HCT116 (cell line): ENCODE measurements at regions not wholly inside any gene's neighbourhood (a gene's known extent, or its start where the extent isn't known, plus 50 kb on each side); places are given as distances from the start of the nearest gene placed in this dataset.

Source experiments
- ATAC-seq: fragments of 200-7000 bp; cut with Tn5 transposase; 2 replicates; pipeline ENCODE4 v1.9.1; 2020; ENCODE audit warnings: mild to moderate bottlenecking, moderate library complexity
- BruUV-seq: library from RNA; stranded (reverse); fragments of 400-500 nt; replicated peaks from 2 replicates; lab custom pipeline; 2021; lab: Mats Ljungman, UMichigan
- CTCF ChIA-PET: fragments of 300-600 bp; sonication (Branson Sonifier 250); formaldehyde crosslinking; loops from one replicate; lab custom pipeline; 2021; ENCODE audit warnings: antibody characterized with exemption; lab: Charles Lee
- POLR2A ChIA-PET: fragments of 300-600, 350-600 bp; sonication (Branson Sonifier 250); formaldehyde crosslinking; loops from one replicate; lab custom pipeline; 2021; ENCODE audit warnings: antibody characterized with exemption; lab: Charles Lee
- RAD21 ChIA-PET, 2 experiments: fragments of 300-600 bp; sonication (Branson Sonifier 250); formaldehyde crosslinking; loops; one replicate each; lab custom pipeline; 2023; ENCODE audit warnings: low total read pairs in 2 of 2; ENCODE audit not compliant: uncharacterized antibody in 2 of 2, unreplicated experiment in 2 of 2, low non-redundant PET in 1 of 2; lab: Charles Lee
- DNase-seq: peaks from one replicate; pipeline ENCODE4 v3.0.0-alpha.2; 2010; ENCODE audit warnings: low read depth, low spot score
- H2AFZ ChIP-seq: fragments of 200-600 bp; shearing (Covaris generic), sonication (generic); 2 replicates; pipeline ENCODE4 v1.6.1; 2017; ENCODE audit warnings: low read depth, mixed run types, mixed read lengths, antibody characterized with exemption, low read length; ENCODE audit not compliant: poor library complexity, severe bottlenecking
- H3K27ac ChIP-seq: 2 replicates; pipeline ENCODE4 v1.5.1; 2012; ENCODE audit warnings: low read depth, low read length
- H3K27me3 ChIP-seq: fragments of 200-600 bp; sonication (generic); 2 replicates; pipeline ENCODE4 v1.6.1; 2016; ENCODE audit warnings: mixed run types, low read length, mixed read lengths; ENCODE audit not compliant: insufficient read depth
- H3K36me3 ChIP-seq, 2 experiments: fragments of 200-500 bp in 1 of 2; fragments of 200-600 bp in 1 of 2; sonication (Bioruptor generic) in 1 of 2; sonication (generic) in 1 of 2; 2 replicates each; pipeline versions ENCODE4 v1.5.1 to v1.6.1; 2014 to 2016; ENCODE audit warnings: low read length in 2 of 2, inconsistent platforms in 1 of 2, mixed read lengths in 1 of 2, mixed run types in 1 of 2; ENCODE audit not compliant: insufficient read depth in 2 of 2, control insufficient read depth in 1 of 2
- H3K4me1 ChIP-seq, 2 experiments: fragments of 200-600 bp in 1 of 2; sonication (generic) in 1 of 2; 2 replicates each; pipeline versions ENCODE4 v1.5.1 to v1.6.1; 2012 to 2017; ENCODE audit warnings: low read length in 2 of 2, inconsistent platforms in 1 of 2, mild to moderate bottlenecking in 1 of 2, mixed read lengths in 1 of 2, mixed run types in 1 of 2, moderate library complexity in 1 of 2; ENCODE audit not compliant: insufficient read depth in 2 of 2, control insufficient read depth in 1 of 2
- H3K4me2 ChIP-seq: fragments of 200-600 bp; sonication (generic); 2 replicates; pipeline ENCODE4 v1.6.1; 2017; ENCODE audit warnings: mixed run types, low read length, mixed read lengths
- H3K4me3 ChIP-seq, 2 experiments: fragments of 200-600 bp in 1 of 2; sonication (generic) in 1 of 2; replicated peaks in 1 of 2; 2 replicates each; pipeline ENCODE4 v1.5.1; 2011 to 2016; ENCODE audit warnings: low read length in 2 of 2, control low read depth in 1 of 2, low read depth in 1 of 2, mild to moderate bottlenecking in 1 of 2, mixed read lengths in 1 of 2, mixed run types in 1 of 2
- H3K79me2 ChIP-seq: fragments of 200-600 bp; sonication (generic); 2 replicates; pipeline ENCODE4 v1.6.1; 2017; ENCODE audit warnings: mild to moderate bottlenecking, mixed run types, low read length, moderate library complexity, mixed read lengths; ENCODE audit not compliant: insufficient read depth
- H3K9ac ChIP-seq: fragments of 200-600 bp; sonication (generic); 2 replicates; pipeline ENCODE4 v1.6.1; 2016; ENCODE audit warnings: low read length, mixed read lengths
- H3K9me2 ChIP-seq: fragments of 200-600 bp; sonication (generic), shearing (Covaris generic); 2 replicates; pipeline ENCODE4 v1.6.1; 2017; ENCODE audit warnings: mixed run types, mild to moderate bottlenecking, moderate library complexity; ENCODE audit not compliant: insufficient read depth
- H3K9me3 ChIP-seq, 2 experiments: fragments of 200-500 bp in 1 of 2; fragments of 200-600 bp in 1 of 2; sonication (Bioruptor generic) in 1 of 2; sonication (generic) in 1 of 2; 2 replicates each; pipeline ENCODE4 v1.6.1; 2014 to 2017; ENCODE audit warnings: low read length in 2 of 2, mixed read lengths in 2 of 2, inconsistent platforms in 1 of 2, low read depth in 1 of 2, mild to moderate bottlenecking in 1 of 2, mixed run types in 1 of 2, moderate library complexity in 1 of 2; ENCODE audit not compliant: control insufficient read depth in 1 of 2, insufficient read depth in 1 of 2
- H4K20me1 ChIP-seq: fragments of 200-600 bp; sonication (generic), shearing (Covaris generic); 2 replicates; pipeline ENCODE4 v1.6.1; 2017; ENCODE audit warnings: mixed run types, mild to moderate bottlenecking, moderate library complexity; ENCODE audit not compliant: insufficient read depth
- CBX3 ChIP-seq: IDR thresholded peaks from 2 replicates; pipeline ENCODE4 v1.6.1; 2012; ENCODE audit warnings: low read depth
- CEBPB ChIP-seq: IDR thresholded peaks from 2 replicates; pipeline ENCODE4 v1.6.1; 2012; ENCODE audit warnings: low read depth
- ELF1 ChIP-seq: IDR thresholded peaks from 2 replicates; pipeline ENCODE4 v1.6.1; 2012; ENCODE audit warnings: low read depth, borderline replicate concordance
- EZH2 ChIP-seq: fragments of 200-600 bp; sonication (generic); IDR thresholded peaks from 2 replicates; pipeline ENCODE4 v1.6.1; 2017; ENCODE audit warnings: antibody characterized with exemption, mixed run types
- JUND ChIP-seq: IDR thresholded peaks from 2 replicates; pipeline ENCODE4 v1.6.1; 2012
- POLR2A ChIP-seq: IDR thresholded peaks from 2 replicates; pipeline ENCODE4 v1.7.0; 2011; ENCODE audit warnings: borderline replicate concordance; ENCODE audit not compliant: insufficient read depth, insufficient read length; ENCODE audit errors: extremely low read depth
- SP1 ChIP-seq: IDR thresholded peaks from 2 replicates; pipeline ENCODE4 v1.6.1; 2012; ENCODE audit warnings: low read depth
- SRF ChIP-seq: IDR thresholded peaks from 2 replicates; pipeline ENCODE4 v1.6.1; 2012; ENCODE audit warnings: low read depth
- TCF7L2 ChIP-seq: IDR thresholded peaks from 2 replicates; pipeline ENCODE4 v1.7.0; 2011; ENCODE audit warnings: borderline replicate concordance, inconsistent platforms; ENCODE audit not compliant: insufficient read depth, insufficient read length; ENCODE audit errors: extremely low read depth
- YY1 ChIP-seq: IDR thresholded peaks from 2 replicates; pipeline ENCODE4 v1.6.1; 2011; ENCODE audit warnings: low read length, low read depth, moderate library complexity, mild to moderate bottlenecking; ENCODE audit not compliant: insufficient replicate concordance; ENCODE audit errors: extremely low read depth
- ZFX ChIP-seq: fragments of 450-650 bp; IDR thresholded peaks from 2 replicates; pipeline ENCODE4 v1.6.1; 2017
- ZNF274 ChIP-seq: fragments of 200-500 bp; sonication (Bioruptor generic); IDR thresholded peaks from 2 replicates; pipeline ENCODE4 v1.6.1; 2014; ENCODE audit warnings: mild to moderate bottlenecking, low read depth, low read length, inconsistent platforms
- intact Hi-C: fragments of 100-400 bp; cut with micrococcal nuclease; formaldehyde crosslinking; loops from 2 replicates; pipeline ENCODE4 v1.10.0; 2022
- TF ChIP-seq, protein P1 (sequence below): IDR thresholded peaks from 2 replicates; pipeline ENCODE4 v1.6.1; 2012; ENCODE audit warnings: low read depth
- TF ChIP-seq, protein P2 (sequence below): IDR thresholded peaks from 2 replicates; pipeline ENCODE4 v1.6.1; 2012

- ChIA-PET CTCF (no interaction called here), POLR2A (no interaction called here), RAD21 (no interaction called here)
- Histone ChIP-seq H4K20me1 (no peaks in the 10 kb centered on the region), H3K27ac (no peak overlapping the region), H3K4me2 (no peak overlapping the region), H3K36me3 (peaks cover 0 to 4% of the 10 kb centered on the region in 2 experiments; a peak in 1 of 4 replicates), H3K9ac (no peak overlapping the region), H3K4me1 (no peaks in the 10 kb centered on the region), H2AFZ (no peak overlapping the region), H3K9me2 (no peaks in the 10 kb centered on the region), H3K4me3 (no peak overlapping the region), H3K27me3 (no peaks in the 10 kb centered on the region), H3K79me2 (no peaks in the 10 kb centered on the region), H3K9me3 (no peaks in the 10 kb centered on the region)
- ATAC-seq (no peak), DNase-seq (no peak)
- intact Hi-C loops: no loop called here
- BruUV-seq: no TSS peak
- TF ChIP-seq SRF (no peak), CEBPB (no peak), CBX3 (no peak), EZH2 (no peak), POLR2A (no peak), YY1 (no peak), ELF1 (no peak), SP1 (no peak), ZFX (no peak), JUND (no peak), TCF7L2 (no peak), ZNF274 (no peak)
- TF ChIP-seq, protein P1, sequence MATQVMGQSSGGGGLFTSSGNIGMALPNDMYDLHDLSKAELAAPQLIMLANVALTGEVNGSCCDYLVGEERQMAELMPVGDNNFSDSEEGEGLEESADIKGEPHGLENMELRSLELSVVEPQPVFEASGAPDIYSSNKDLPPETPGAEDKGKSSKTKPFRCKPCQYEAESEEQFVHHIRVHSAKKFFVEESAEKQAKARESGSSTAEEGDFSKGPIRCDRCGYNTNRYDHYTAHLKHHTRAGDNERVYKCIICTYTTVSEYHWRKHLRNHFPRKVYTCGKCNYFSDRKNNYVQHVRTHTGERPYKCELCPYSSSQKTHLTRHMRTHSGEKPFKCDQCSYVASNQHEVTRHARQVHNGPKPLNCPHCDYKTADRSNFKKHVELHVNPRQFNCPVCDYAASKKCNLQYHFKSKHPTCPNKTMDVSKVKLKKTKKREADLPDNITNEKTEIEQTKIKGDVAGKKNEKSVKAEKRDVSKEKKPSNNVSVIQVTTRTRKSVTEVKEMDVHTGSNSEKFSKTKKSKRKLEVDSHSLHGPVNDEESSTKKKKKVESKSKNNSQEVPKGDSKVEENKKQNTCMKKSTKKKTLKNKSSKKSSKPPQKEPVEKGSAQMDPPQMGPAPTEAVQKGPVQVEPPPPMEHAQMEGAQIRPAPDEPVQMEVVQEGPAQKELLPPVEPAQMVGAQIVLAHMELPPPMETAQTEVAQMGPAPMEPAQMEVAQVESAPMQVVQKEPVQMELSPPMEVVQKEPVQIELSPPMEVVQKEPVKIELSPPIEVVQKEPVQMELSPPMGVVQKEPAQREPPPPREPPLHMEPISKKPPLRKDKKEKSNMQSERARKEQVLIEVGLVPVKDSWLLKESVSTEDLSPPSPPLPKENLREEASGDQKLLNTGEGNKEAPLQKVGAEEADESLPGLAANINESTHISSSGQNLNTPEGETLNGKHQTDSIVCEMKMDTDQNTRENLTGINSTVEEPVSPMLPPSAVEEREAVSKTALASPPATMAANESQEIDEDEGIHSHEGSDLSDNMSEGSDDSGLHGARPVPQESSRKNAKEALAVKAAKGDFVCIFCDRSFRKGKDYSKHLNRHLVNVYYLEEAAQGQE: no peak
- TF ChIP-seq, protein P2, sequence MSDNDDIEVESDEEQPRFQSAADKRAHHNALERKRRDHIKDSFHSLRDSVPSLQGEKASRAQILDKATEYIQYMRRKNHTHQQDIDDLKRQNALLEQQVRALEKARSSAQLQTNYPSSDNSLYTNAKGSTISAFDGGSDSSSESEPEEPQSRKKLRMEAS: no peak
Observed at GRCh38 chr17:63314761-63315160, 131.3 kb downstream of the CYB561 start.
